ENCODE measurements at regions not wholly inside any gene's neighbourhood (a gene's known extent, or its start where the extent isn't known, plus 50 kb on each side); places are given as distances from the start of the nearest gene placed in this dataset.

GRCh38 chr2:18118703-18119102, 240.2 kb downstream of the KCNS3 start:
- Histone ChIP-seq H3K4me1 (peaks cover 0 to 19% of the 10 kb centered on the region in 2 donors), H3K9me3 (no peaks in the 10 kb centered on the region), H3K27ac (no peak overlapping the region), H3K36me3 (no peaks in the 10 kb centered on the region), H3K4me3 (no peak overlapping the region), H3K27me3 (no peaks in the 10 kb centered on the region)
- TF ChIP-seq CTCF (IDR thresholded peaks at IDR 0.05): no peak
- no peak for DNase-seq (ENCODE audit: low spot score in 2 of 2)
- intact Hi-C loops (cut with DNase I): no loop called here

GRCh38 chr2:18117592-18117991, 239.1 kb downstream of the KCNS3 start:
- Histone ChIP-seq H3K36me3 (no peaks in the 10 kb centered on the region), H3K4me1 (peaks cover 0 to 12% of the 10 kb centered on the region in 2 donors), H3K27ac (no peak overlapping the region), H3K4me3 (no peak overlapping the region), H3K27me3 (no peaks in the 10 kb centered on the region), H3K9me3 (no peaks in the 10 kb centered on the region)
- intact Hi-C loops (cut with DNase I): no loop called here
- TF ChIP-seq CTCF (IDR thresholded peaks at IDR 0.05): peak in 2 of 3 experiments; percentile 11 to 21
- no peak for DNase-seq (ENCODE audit: low spot score in 2 of 2)

GRCh38 chr2:18110222-18110621, 231.8 kb downstream of the KCNS3 start:
- H3K4me3 ChIP-seq: no peak overlapping the region
- peaks cover 0 to 15% of the 10 kb centered on the region in 2 donors for H3K4me1 ChIP-seq
- no peaks in the 10 kb centered on the region for H3K27me3 ChIP-seq
- no peaks in the 10 kb centered on the region for H3K9me3 ChIP-seq
- intact Hi-C loops (cut with DNase I): no loop called here
- TF ChIP-seq CTCF (IDR thresholded peaks at IDR 0.05): no peak
- no peak overlapping the region for H3K27ac ChIP-seq
- DNase-seq (ENCODE audit: low spot score in 2 of 2): no peak
- H3K36me3 ChIP-seq: no peaks in the 10 kb centered on the region

GRCh38 chr2:18106841-18107240, 228.4 kb downstream of the KCNS3 start:
- intact Hi-C loops (cut with DNase I): no loop called here
- DNase-seq (ENCODE audit: low spot score in 2 of 2): no peak
- no peaks in the 10 kb centered on the region for H3K9me3 ChIP-seq
- H3K36me3 ChIP-seq: no peaks in the 10 kb centered on the region
- no peak overlapping the region for H3K4me3 ChIP-seq
- peaks cover 0 to 16% of the 10 kb centered on the region in 2 donors for H3K4me1 ChIP-seq
- peak overlapping the region in 1 of 2 donors; percentile 31 for H3K27ac ChIP-seq
- no peak for TF ChIP-seq CTCF (IDR thresholded peaks at IDR 0.05)
- H3K27me3 ChIP-seq: no peaks in the 10 kb centered on the region

GRCh38 chr2:18105929-18106328, 227.5 kb downstream of the KCNS3 start:
- Histone ChIP-seq H3K27me3 (no peaks in the 10 kb centered on the region), H3K36me3 (no peaks in the 10 kb centered on the region), H3K9me3 (no peaks in the 10 kb centered on the region), H3K27ac (peak overlapping the region in 1 of 2 donors; percentile 20), H3K4me1 (peaks cover 0 to 8% of the 10 kb centered on the region in 2 donors), H3K4me3 (no peak overlapping the region)
- intact Hi-C loops (cut with DNase I): no loop called here
- no peak for TF ChIP-seq CTCF (IDR thresholded peaks at IDR 0.05)
- DNase-seq (ENCODE audit: low spot score in 2 of 2): no peak

- Histone ChIP-seq H3K9me3 (no peaks in the 10 kb centered on the region), H3K27ac (peak overlapping the region in 1 of 2 donors; percentile 25), H3K4me1 (peaks cover 0 to 8% of the 10 kb centered on the region in 2 donors), H3K27me3 (no peaks in the 10 kb centered on the region), H3K36me3 (no peaks in the 10 kb centered on the region), H3K4me3 (no peak overlapping the region)
- intact Hi-C loops (cut with DNase I): no loop called here
- TF ChIP-seq CTCF (IDR thresholded peaks at IDR 0.05): no peak
- no peak for DNase-seq (ENCODE audit: low spot score in 2 of 2)
Measured at GRCh38 chr2:18104595-18105224, 226.2 kb downstream of the KCNS3 start.
